HL-60 (cell line): ENCODE measurements at regions not wholly inside any gene's neighbourhood (a gene's known extent, or its start where the extent isn't known, plus 50 kb on each side); places are given as distances from the start of the nearest gene placed in this dataset.

Experiments used
- GABPA ChIP-seq: IDR thresholded peaks from 2 replicates; pipeline ENCODE4 v1.6.1; 2012; ENCODE audit warnings: low read depth
- POLR2AphosphoS5 ChIP-seq: IDR thresholded peaks from 2 replicates; pipeline ENCODE4 v1.6.1; 2012; ENCODE audit warnings: low read depth

- TF ChIP-seq POLR2AphosphoS5: no peak
- no peak for TF ChIP-seq GABPA
These were observed 54.5 kb upstream of the GADD45A start for GRCh38 chr1:67630438-67631045.
